ENCODE measurements at regions not wholly inside any gene's neighbourhood (a gene's known extent, or its start where the extent isn't known, plus 50 kb on each side); places are given as distances from the start of the nearest gene placed in this dataset.

DNA sequence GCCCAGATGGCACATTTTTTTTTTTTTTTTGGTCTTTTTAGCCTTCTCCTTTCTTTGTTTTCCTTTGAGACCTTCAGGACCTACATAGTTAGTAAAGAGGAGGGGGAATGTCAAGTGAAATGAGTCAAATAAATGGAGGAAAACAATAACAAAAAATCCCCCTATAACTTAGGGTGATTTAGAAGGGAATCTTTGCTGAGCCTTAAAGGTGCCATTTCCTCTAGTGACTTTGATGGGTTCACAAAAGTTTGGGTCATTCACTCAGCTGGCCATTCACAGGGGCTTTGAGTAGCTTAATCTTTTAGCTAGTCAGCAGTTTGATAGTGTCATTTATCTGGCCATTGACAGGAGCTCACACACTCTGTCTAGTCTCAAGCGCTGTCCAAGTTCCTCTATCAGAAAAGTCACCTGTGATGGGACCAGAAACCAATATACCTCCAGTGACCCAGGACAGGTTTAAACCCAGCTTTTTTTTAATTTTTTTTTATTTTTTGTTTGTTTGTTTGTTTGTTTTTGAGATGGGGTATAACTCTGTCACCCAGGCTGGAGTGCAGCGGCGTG is 275.1 kb upstream of the PRDM1 start:
- TF ChIP-seq, protein P1, sequence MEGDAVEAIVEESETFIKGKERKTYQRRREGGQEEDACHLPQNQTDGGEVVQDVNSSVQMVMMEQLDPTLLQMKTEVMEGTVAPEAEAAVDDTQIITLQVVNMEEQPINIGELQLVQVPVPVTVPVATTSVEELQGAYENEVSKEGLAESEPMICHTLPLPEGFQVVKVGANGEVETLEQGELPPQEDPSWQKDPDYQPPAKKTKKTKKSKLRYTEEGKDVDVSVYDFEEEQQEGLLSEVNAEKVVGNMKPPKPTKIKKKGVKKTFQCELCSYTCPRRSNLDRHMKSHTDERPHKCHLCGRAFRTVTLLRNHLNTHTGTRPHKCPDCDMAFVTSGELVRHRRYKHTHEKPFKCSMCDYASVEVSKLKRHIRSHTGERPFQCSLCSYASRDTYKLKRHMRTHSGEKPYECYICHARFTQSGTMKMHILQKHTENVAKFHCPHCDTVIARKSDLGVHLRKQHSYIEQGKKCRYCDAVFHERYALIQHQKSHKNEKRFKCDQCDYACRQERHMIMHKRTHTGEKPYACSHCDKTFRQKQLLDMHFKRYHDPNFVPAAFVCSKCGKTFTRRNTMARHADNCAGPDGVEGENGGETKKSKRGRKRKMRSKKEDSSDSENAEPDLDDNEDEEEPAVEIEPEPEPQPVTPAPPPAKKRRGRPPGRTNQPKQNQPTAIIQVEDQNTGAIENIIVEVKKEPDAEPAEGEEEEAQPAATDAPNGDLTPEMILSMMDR (IDR thresholded peaks at IDR 0.05), result no peak
- TF ChIP-seq POLR2A (IDR thresholded peaks at IDR 0.05), result no peak

Measured in transverse colon (tissue), 3 donors.